WTC11 (cell line): ENCODE measurements at regions not wholly inside any gene's neighbourhood (a gene's known extent, or its start where the extent isn't known, plus 50 kb on each side); places are given as distances from the start of the nearest gene placed in this dataset.

Source experiments
- ATAC-seq: fragments of 200-7000 bp; cut with Tn5 transposase; 2 replicates; pipeline ENCODE4 v1.10.0; 2021; ENCODE audit warnings: mild to moderate bottlenecking, moderate library complexity
- CTCF ChIA-PET: fragments of 300-600 bp; sonication (Branson Sonifier 250); formaldehyde crosslinking; loops from one replicate; lab custom pipeline; 2021; ENCODE audit warnings: antibody characterized with exemption; lab: Charles Lee
- POLR2A ChIA-PET: fragments of 350-600 bp; sonication (Branson Sonifier 250); formaldehyde crosslinking; loops from one replicate; lab custom pipeline; 2021; ENCODE audit warnings: antibody characterized with exemption; lab: Charles Lee
- DNase-seq: peaks from one replicate; pipeline ENCODE4 v3.0.0; 2021; ENCODE audit warnings: low spot score
- H3K27ac Mint-ChIP-seq: 2 replicates; pipeline ENCODE4 v1.8.0; 2021; ENCODE audit warnings: mixed read lengths
- H3K27me3 Mint-ChIP-seq: 2 replicates; pipeline ENCODE4 v1.8.0; 2021; ENCODE audit warnings: low read depth, mild to moderate bottlenecking, moderate library complexity, mixed read lengths
- H3K36me3 Mint-ChIP-seq: 2 replicates; pipeline ENCODE4 v1.8.0; 2021; ENCODE audit warnings: mixed read lengths
- H3K4me1 Mint-ChIP-seq: 2 replicates; pipeline ENCODE4 v1.8.0; 2022; ENCODE audit warnings: mixed read lengths
- H3K4me3 Mint-ChIP-seq: 2 replicates; pipeline ENCODE4 v1.8.0; 2021; ENCODE audit warnings: mild to moderate bottlenecking, moderate library complexity, mixed read lengths
- H3K9me3 Mint-ChIP-seq: 2 replicates; pipeline ENCODE4 v1.8.0; 2021; ENCODE audit warnings: mixed read lengths
- AFF4 ChIP-seq: sonication (generic); formaldehyde crosslinking; IDR thresholded peaks from 2 replicates; pipeline ENCODE4 v1.8.1; 2023; ENCODE audit warnings: mild to moderate bottlenecking, missing genetic modification reagents, borderline replicate concordance
- ARID4B ChIP-seq: sonication (generic); formaldehyde crosslinking; IDR thresholded peaks from 2 replicates; pipeline ENCODE4 v1.8.0; 2023; ENCODE audit warnings: missing genetic modification reagents, mild to moderate bottlenecking, borderline replicate concordance
- ATF1 ChIP-seq: sonication (generic); formaldehyde crosslinking; IDR thresholded peaks from 2 replicates; pipeline ENCODE4 v1.8.1; 2023; ENCODE audit warnings: mild to moderate bottlenecking, moderate library complexity, missing genetic modification reagents
- CTCF ChIP-seq: fragments of 200-600 bp; IDR thresholded peaks from 2 replicates; pipeline ENCODE4 v1.8.0; 2022; ENCODE audit warnings: antibody characterized with exemption
- GABPB1 ChIP-seq: sonication (generic); formaldehyde crosslinking; IDR thresholded peaks from 2 replicates; pipeline ENCODE4 v1.8.1; 2023; ENCODE audit warnings: mild to moderate bottlenecking, missing genetic modification reagents
- HMGA2 ChIP-seq: fragments of 250-450 bp; sonication (Bioruptor Pico); IDR thresholded peaks from 2 replicates; pipeline ENCODE4 v1.4.0; 2021; ENCODE audit warnings: mild to moderate bottlenecking, moderate library complexity
- NFATC4 ChIP-seq: fragments of 250-450 bp; sonication (Bioruptor Pico); IDR thresholded peaks from 2 replicates; pipeline ENCODE4 v1.9.0; 2021; ENCODE audit warnings: mild to moderate bottlenecking
- NFE2L1 ChIP-seq: sonication (generic); formaldehyde crosslinking; IDR thresholded peaks from 2 replicates; pipeline ENCODE4 v1.8.1; 2023; ENCODE audit warnings: missing genetic modification reagents
- NFYB ChIP-seq: sonication (generic); formaldehyde crosslinking; conservative IDR thresholded peaks from 2 replicates; pipeline ENCODE4 v1.8.0; 2022; ENCODE audit warnings: low read depth, missing genetic modification reagents
- PRDM15 ChIP-seq: sonication (generic); formaldehyde crosslinking; IDR thresholded peaks from 2 replicates; pipeline ENCODE4 v1.8.0; 2022; ENCODE audit warnings: missing genetic modification reagents
- PRRX2 ChIP-seq: fragments of 250-450 bp; sonication (Bioruptor Pico); IDR thresholded peaks from 2 replicates; pipeline ENCODE4 v1.8.0; 2021; ENCODE audit warnings: mild to moderate bottlenecking
- RELA ChIP-seq: sonication (generic); formaldehyde crosslinking; IDR thresholded peaks from 2 replicates; pipeline ENCODE4 v1.8.1; 2022; ENCODE audit warnings: missing genetic modification reagents, mild to moderate bottlenecking, borderline replicate concordance
- TCF7 ChIP-seq: sonication (generic); formaldehyde crosslinking; IDR thresholded peaks from 2 replicates; pipeline ENCODE4 v1.8.0; 2022; ENCODE audit warnings: mild to moderate bottlenecking, low read depth, missing genetic modification reagents, moderate library complexity
- ZBTB43 ChIP-seq: sonication (generic); formaldehyde crosslinking; IDR thresholded peaks from 2 replicates; pipeline ENCODE4 v1.8.1; 2023; ENCODE audit warnings: mild to moderate bottlenecking, missing genetic modification reagents
- ZMAT4 ChIP-seq: fragments of 250-450 bp; sonication (Bioruptor Pico); IDR thresholded peaks from 2 replicates; pipeline ENCODE4 v1.9.0; 2021; ENCODE audit warnings: mild to moderate bottlenecking
- ZNF138 ChIP-seq: sonication (generic); formaldehyde crosslinking; conservative IDR thresholded peaks from 2 replicates; pipeline ENCODE4 v1.8.1; 2022; ENCODE audit warnings: mild to moderate bottlenecking, moderate library complexity, missing genetic modification reagents
- ZNF219 ChIP-seq: sonication (generic); formaldehyde crosslinking; IDR thresholded peaks from 2 replicates; pipeline ENCODE4 v1.8.0; 2023; ENCODE audit warnings: missing genetic modification reagents, mild to moderate bottlenecking, borderline replicate concordance
- ZNF423 ChIP-seq: fragments of 250-450 bp; sonication (Bioruptor Pico); IDR thresholded peaks from 2 replicates; pipeline ENCODE4 v2.1.2; 2022; ENCODE audit warnings: mild to moderate bottlenecking, moderate library complexity
- ZNF671 ChIP-seq: fragments of 250-450 bp; sonication (Bioruptor Pico); IDR thresholded peaks from 2 replicates; pipeline ENCODE4 v1.8.0; 2021; ENCODE audit warnings: mild to moderate bottlenecking
- ZSCAN18 ChIP-seq: fragments of 250-450 bp; sonication (Bioruptor Pico); IDR thresholded peaks from 2 replicates; pipeline ENCODE4 v2.1.2; 2022; ENCODE audit warnings: mild to moderate bottlenecking, moderate library complexity

GRCh38 chr18:38759457-38759856 lies 1193.9 kb upstream of the CELF4 start:
- ChIA-PET POLR2A (no interaction called here), CTCF (no interaction called here)
- Mint-ChIP-seq H3K27ac (no peak overlapping the region), H3K4me1 (peaks cover 15% of the 10 kb centered on the region), H3K4me3 (no peak overlapping the region), H3K36me3 (no peaks in the 10 kb centered on the region), H3K9me3 (no peaks in the 10 kb centered on the region), H3K27me3 (no peaks in the 10 kb centered on the region)
- TF ChIP-seq NFATC4 (CRISPR knock-in tag) (no peak), PRRX2 (CRISPR knock-in tag) (no peak), PRDM15 (CRISPR knock-in tag) (no peak), ZNF219 (CRISPR knock-in tag) (no peak), ZBTB43 (no peak), ZSCAN18 (no peak), NFE2L1 (CRISPR knock-in tag) (no peak), TCF7 (CRISPR knock-in tag) (no peak), ZNF138 (CRISPR knock-in tag) (no peak), NFYB (CRISPR knock-in tag) (no peak), GABPB1 (CRISPR knock-in tag) (no peak), ZNF423 (CRISPR knock-in tag) (no peak), ATF1 (CRISPR knock-in tag) (no peak)
- DNase-seq, result no peak
- no peak for ATAC-seq

- Mint-ChIP-seq H3K27ac (no peak overlapping the region), H3K36me3 (no peaks in the 10 kb centered on the region), H3K4me3 (no peak overlapping the region), H3K9me3 (no peaks in the 10 kb centered on the region), H3K27me3 (no peaks in the 10 kb centered on the region), H3K4me1 (peaks cover 18% of the 10 kb centered on the region)
- CTCF ChIA-PET, result no interaction called here
- DNase-seq (no peak), ATAC-seq (no peak)
- POLR2A ChIA-PET, result no interaction called here
- TF ChIP-seq AFF4 (CRISPR knock-in tag) (no peak), HMGA2 (no peak), ZNF671 (CRISPR knock-in tag) (no peak), RELA (no peak), ZNF423 (CRISPR knock-in tag) (no peak), ARID4B (CRISPR knock-in tag) (no peak), ZMAT4 (CRISPR knock-in tag) (no peak), CTCF (no peak)
These were observed 1190.8 kb upstream of the CELF4 start for GRCh38 chr18:38756436-38756835.
